Gastroesophageal sphincter (tissue), 3 donors: ENCODE measurements at regions not wholly inside any gene's neighbourhood (a gene's known extent, or its start where the extent isn't known, plus 50 kb on each side); places are given as distances from the start of the nearest gene placed in this dataset.

Experiments used
- CTCF ChIP-seq, 4 experiments: fragments of 200-600 bp in 2 of 4; fragments of 450-650 bp in 2 of 4; sonication (generic) in 1 of 4; IDR thresholded peaks; one replicate each; pipeline ENCODE4 v1.5.1; 2017 to 2019; ENCODE audit warnings: antibody characterized with exemption in 4 of 4, mild to moderate bottlenecking in 2 of 4, moderate library complexity in 2 of 4
- POLR2A ChIP-seq, 2 donors: fragments of 450-650 bp; IDR thresholded peaks; one replicate each; pipeline ENCODE4 v1.6.1; 2017; ENCODE audit warnings: antibody characterized with exemption in 2 of 2, mild to moderate bottlenecking in 2 of 2, moderate library complexity in 1 of 2

- TF ChIP-seq POLR2A (IDR thresholded peaks at IDR 0.05), result no peak
- TF ChIP-seq CTCF (IDR thresholded peaks at IDR 0.05), result no peak
Measured at GRCh38 chr13:40148101-40148500, 492.6 kb downstream of the COG6 start.
